ENCODE measurements at regions not wholly inside any gene's neighbourhood (a gene's known extent, or its start where the extent isn't known, plus 50 kb on each side); places are given as distances from the start of the nearest gene placed in this dataset.

DNA sequence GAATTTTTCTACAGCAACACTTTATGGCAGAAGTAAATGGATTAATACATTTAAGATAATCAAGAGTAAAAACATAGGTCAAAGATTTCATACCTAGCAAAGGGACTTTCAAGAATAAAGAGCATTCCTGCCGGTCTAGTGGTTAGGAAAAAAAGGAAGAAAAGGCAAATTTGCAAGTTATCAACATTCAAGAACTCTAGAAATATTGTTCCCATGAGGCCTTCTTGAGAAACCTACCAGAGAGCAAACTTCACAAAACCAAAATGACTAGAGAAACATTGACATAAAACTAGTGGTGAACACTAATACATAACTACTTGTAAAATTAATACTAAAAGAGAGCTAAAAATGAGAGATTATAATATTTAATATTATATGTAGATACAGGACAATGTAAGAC is 320.2 kb upstream of the RGMB start (continued):
- TF ChIP-seq, protein P1, sequence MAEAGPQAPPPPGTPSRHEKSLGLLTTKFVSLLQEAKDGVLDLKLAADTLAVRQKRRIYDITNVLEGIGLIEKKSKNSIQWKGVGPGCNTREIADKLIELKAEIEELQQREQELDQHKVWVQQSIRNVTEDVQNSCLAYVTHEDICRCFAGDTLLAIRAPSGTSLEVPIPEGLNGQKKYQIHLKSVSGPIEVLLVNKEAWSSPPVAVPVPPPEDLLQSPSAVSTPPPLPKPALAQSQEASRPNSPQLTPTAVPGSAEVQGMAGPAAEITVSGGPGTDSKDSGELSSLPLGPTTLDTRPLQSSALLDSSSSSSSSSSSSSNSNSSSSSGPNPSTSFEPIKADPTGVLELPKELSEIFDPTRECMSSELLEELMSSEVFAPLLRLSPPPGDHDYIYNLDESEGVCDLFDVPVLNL (CRISPR knock-in tag; IDR thresholded peaks at IDR 0.05; ENCODE audit: borderline replicate concordance, low read depth) = no peak
- TF ChIP-seq FOXP4 (CRISPR knock-in tag; IDR thresholded peaks at IDR 0.05) = no peak
- TF ChIP-seq SMAD4 (CRISPR knock-in tag; IDR thresholded peaks at IDR 0.05) = no peak
- no peak for TF ChIP-seq FOXP1 (CRISPR knock-in tag; IDR thresholded peaks at IDR 0.05; ENCODE audit: borderline replicate concordance)
- TF ChIP-seq ZNF121 (CRISPR knock-in tag; IDR thresholded peaks at IDR 0.05) = no peak
- TF ChIP-seq, protein P2, sequence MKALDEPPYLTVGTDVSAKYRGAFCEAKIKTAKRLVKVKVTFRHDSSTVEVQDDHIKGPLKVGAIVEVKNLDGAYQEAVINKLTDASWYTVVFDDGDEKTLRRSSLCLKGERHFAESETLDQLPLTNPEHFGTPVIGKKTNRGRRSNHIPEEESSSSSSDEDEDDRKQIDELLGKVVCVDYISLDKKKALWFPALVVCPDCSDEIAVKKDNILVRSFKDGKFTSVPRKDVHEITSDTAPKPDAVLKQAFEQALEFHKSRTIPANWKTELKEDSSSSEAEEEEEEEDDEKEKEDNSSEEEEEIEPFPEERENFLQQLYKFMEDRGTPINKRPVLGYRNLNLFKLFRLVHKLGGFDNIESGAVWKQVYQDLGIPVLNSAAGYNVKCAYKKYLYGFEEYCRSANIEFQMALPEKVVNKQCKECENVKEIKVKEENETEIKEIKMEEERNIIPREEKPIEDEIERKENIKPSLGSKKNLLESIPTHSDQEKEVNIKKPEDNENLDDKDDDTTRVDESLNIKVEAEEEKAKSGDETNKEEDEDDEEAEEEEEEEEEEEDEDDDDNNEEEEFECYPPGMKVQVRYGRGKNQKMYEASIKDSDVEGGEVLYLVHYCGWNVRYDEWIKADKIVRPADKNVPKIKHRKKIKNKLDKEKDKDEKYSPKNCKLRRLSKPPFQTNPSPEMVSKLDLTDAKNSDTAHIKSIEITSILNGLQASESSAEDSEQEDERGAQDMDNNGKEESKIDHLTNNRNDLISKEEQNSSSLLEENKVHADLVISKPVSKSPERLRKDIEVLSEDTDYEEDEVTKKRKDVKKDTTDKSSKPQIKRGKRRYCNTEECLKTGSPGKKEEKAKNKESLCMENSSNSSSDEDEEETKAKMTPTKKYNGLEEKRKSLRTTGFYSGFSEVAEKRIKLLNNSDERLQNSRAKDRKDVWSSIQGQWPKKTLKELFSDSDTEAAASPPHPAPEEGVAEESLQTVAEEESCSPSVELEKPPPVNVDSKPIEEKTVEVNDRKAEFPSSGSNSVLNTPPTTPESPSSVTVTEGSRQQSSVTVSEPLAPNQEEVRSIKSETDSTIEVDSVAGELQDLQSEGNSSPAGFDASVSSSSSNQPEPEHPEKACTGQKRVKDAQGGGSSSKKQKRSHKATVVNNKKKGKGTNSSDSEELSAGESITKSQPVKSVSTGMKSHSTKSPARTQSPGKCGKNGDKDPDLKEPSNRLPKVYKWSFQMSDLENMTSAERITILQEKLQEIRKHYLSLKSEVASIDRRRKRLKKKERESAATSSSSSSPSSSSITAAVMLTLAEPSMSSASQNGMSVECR (CRISPR knock-in tag; IDR thresholded peaks at IDR 0.05; ENCODE audit: borderline replicate concordance) = no peak
- no peak for TF ChIP-seq RORB (CRISPR knock-in tag; IDR thresholded peaks at IDR 0.05)

DNA sequence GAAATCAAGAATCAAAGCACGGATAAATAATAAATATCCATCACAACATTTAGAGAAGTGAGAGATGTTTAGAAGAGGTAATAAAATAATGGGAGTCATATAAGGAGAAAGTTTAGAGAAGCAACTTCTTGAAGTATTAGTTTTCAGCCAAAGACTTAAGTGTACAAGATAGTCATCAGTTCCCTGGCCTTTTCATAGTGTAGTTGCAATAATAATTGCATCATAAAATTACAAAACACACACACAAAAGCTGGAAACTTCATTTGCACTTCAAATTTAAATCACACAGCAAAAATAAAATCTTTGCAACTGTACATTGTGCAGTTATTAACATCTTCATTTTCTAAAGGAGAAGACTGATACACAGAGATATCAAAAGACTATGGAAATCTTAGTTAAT is 319.1 kb upstream of the RGMB start:
- ATAC-seq (no peak), DNase-seq (ENCODE audit: low spot score) (no peak)
- H3K4me1 Mint-ChIP-seq = 0 out of 2 replicates have a peak, but pooled peaks cover 5% of the 10 kb centered on the region
- CTCF ChIA-PET = no interaction called here
- no peaks in the 10 kb centered on the region for H3K27me3 Mint-ChIP-seq (ENCODE audit: low read depth)
- POLR2A ChIA-PET = no interaction called here
- no peak overlapping the region for H3K27ac Mint-ChIP-seq
- H3K4me3 Mint-ChIP-seq = no peak overlapping the region
- no peaks in the 10 kb centered on the region for H3K36me3 Mint-ChIP-seq
- no peaks in the 10 kb centered on the region; the same call in 1 of the 2 replicates for H3K9me3 Mint-ChIP-seq
- TF ChIP-seq ELF4 (CRISPR knock-in tag; IDR thresholded peaks at IDR 0.05; ENCODE audit: low read depth) (no peak), SP1 (CRISPR knock-in tag; conservative IDR thresholded peaks at IDR 0.05) (no peak), ATF1 (CRISPR knock-in tag; IDR thresholded peaks at IDR 0.05) (no peak), HMGA2 (CRISPR knock-in tag; IDR thresholded peaks at IDR 0.05) (no peak), TCF7 (CRISPR knock-in tag; IDR thresholded peaks at IDR 0.05; ENCODE audit: low read depth) (no peak), FOXP4 (CRISPR knock-in tag; IDR thresholded peaks at IDR 0.05) (no peak), GABPB1 (CRISPR knock-in tag; IDR thresholded peaks at IDR 0.05) (no peak), GTF2I (CRISPR knock-in tag; conservative IDR thresholded peaks at IDR 0.05) (no peak)
- TF ChIP-seq, protein P3, sequence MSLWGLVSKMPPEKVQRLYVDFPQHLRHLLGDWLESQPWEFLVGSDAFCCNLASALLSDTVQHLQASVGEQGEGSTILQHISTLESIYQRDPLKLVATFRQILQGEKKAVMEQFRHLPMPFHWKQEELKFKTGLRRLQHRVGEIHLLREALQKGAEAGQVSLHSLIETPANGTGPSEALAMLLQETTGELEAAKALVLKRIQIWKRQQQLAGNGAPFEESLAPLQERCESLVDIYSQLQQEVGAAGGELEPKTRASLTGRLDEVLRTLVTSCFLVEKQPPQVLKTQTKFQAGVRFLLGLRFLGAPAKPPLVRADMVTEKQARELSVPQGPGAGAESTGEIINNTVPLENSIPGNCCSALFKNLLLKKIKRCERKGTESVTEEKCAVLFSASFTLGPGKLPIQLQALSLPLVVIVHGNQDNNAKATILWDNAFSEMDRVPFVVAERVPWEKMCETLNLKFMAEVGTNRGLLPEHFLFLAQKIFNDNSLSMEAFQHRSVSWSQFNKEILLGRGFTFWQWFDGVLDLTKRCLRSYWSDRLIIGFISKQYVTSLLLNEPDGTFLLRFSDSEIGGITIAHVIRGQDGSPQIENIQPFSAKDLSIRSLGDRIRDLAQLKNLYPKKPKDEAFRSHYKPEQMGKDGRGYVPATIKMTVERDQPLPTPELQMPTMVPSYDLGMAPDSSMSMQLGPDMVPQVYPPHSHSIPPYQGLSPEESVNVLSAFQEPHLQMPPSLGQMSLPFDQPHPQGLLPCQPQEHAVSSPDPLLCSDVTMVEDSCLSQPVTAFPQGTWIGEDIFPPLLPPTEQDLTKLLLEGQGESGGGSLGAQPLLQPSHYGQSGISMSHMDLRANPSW (CRISPR knock-in tag; conservative IDR thresholded peaks at IDR 0.05; ENCODE audit: low read depth) = no peak
- TF ChIP-seq, protein P4, sequence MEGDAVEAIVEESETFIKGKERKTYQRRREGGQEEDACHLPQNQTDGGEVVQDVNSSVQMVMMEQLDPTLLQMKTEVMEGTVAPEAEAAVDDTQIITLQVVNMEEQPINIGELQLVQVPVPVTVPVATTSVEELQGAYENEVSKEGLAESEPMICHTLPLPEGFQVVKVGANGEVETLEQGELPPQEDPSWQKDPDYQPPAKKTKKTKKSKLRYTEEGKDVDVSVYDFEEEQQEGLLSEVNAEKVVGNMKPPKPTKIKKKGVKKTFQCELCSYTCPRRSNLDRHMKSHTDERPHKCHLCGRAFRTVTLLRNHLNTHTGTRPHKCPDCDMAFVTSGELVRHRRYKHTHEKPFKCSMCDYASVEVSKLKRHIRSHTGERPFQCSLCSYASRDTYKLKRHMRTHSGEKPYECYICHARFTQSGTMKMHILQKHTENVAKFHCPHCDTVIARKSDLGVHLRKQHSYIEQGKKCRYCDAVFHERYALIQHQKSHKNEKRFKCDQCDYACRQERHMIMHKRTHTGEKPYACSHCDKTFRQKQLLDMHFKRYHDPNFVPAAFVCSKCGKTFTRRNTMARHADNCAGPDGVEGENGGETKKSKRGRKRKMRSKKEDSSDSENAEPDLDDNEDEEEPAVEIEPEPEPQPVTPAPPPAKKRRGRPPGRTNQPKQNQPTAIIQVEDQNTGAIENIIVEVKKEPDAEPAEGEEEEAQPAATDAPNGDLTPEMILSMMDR (IDR thresholded peaks at IDR 0.05) = no peak
- TF ChIP-seq, protein P1 (CRISPR knock-in tag; IDR thresholded peaks at IDR 0.05; ENCODE audit: borderline replicate concordance, low read depth) = no peak
- TF ChIP-seq, protein P5, sequence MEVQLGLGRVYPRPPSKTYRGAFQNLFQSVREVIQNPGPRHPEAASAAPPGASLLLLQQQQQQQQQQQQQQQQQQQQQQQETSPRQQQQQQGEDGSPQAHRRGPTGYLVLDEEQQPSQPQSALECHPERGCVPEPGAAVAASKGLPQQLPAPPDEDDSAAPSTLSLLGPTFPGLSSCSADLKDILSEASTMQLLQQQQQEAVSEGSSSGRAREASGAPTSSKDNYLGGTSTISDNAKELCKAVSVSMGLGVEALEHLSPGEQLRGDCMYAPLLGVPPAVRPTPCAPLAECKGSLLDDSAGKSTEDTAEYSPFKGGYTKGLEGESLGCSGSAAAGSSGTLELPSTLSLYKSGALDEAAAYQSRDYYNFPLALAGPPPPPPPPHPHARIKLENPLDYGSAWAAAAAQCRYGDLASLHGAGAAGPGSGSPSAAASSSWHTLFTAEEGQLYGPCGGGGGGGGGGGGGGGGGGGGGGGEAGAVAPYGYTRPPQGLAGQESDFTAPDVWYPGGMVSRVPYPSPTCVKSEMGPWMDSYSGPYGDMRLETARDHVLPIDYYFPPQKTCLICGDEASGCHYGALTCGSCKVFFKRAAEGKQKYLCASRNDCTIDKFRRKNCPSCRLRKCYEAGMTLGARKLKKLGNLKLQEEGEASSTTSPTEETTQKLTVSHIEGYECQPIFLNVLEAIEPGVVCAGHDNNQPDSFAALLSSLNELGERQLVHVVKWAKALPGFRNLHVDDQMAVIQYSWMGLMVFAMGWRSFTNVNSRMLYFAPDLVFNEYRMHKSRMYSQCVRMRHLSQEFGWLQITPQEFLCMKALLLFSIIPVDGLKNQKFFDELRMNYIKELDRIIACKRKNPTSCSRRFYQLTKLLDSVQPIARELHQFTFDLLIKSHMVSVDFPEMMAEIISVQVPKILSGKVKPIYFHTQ (CRISPR knock-in tag; IDR thresholded peaks at IDR 0.05) = no peak

Data from WTC11 (cell line).